K562 (cell line): ENCODE measurements at regions not wholly inside any gene's neighbourhood (a gene's known extent, or its start where the extent isn't known, plus 50 kb on each side); places are given as distances from the start of the nearest gene placed in this dataset.

Experiments used
- CTBP1 ChIP-seq: fragments of 450-650 bp; IDR thresholded peaks from 2 replicates; pipeline ENCODE4 v1.6.1; 2016; ENCODE audit warnings: borderline replicate concordance
- FOXJ2 ChIP-seq: fragments of 200-800 bp; sonication (Bioruptor generic); IDR thresholded peaks from 2 replicates; pipeline ENCODE4 v1.6.1; 2016; ENCODE audit warnings: missing genetic modification characterization, missing compliant biosample characterization
- GATAD2A ChIP-seq: fragments of 450-650 bp; IDR thresholded peaks from 2 replicates; pipeline ENCODE4 v1.6.1; 2017
- IRF2 ChIP-seq: sonication (generic); formaldehyde crosslinking; IDR thresholded peaks from 2 replicates; pipeline ENCODE4 v1.8.1; 2022; ENCODE audit warnings: mild to moderate bottlenecking, missing genetic modification reagents
- MAZ ChIP-seq, 2 experiments: fragments of 450-650 bp in 1 of 2; sonication (generic) in 1 of 2; formaldehyde crosslinking; IDR thresholded peaks in 1 of 2; conservative IDR thresholded peaks in 1 of 2; 2 replicates each; pipeline versions ENCODE4 v1.4.0 to v1.5.0; 2020; ENCODE audit warnings: mild to moderate bottlenecking in 1 of 2, missing genetic modification reagents in 1 of 2
- RNF2 ChIP-seq: sonication (generic); IDR thresholded peaks from 2 replicates; pipeline ENCODE4 v1.6.1; 2016
- SREBF1 ChIP-seq: fragments of 150-350 bp; IDR thresholded peaks from 2 replicates; pipeline ENCODE4 v1.6.1; 2014; ENCODE audit warnings: antibody characterized with exemption, low read depth, low read length, borderline replicate concordance
- SRSF1 ChIP-seq: fragments of 200-400 bp; formaldehyde crosslinking; IDR thresholded peaks from 2 replicates; pipeline ENCODE4 v1.6.1; 2017; ENCODE audit warnings: mild to moderate bottlenecking, low read depth, low read length, moderate library complexity
- THRB ChIP-seq: fragments of 450-650 bp; formaldehyde crosslinking; conservative IDR thresholded peaks from 2 replicates; pipeline ENCODE4 v1.4.0; 2022; ENCODE audit warnings: mild to moderate bottlenecking, missing genetic modification characterization
- ZKSCAN3 ChIP-seq: fragments of 250-450 bp; sonication (Bioruptor Pico); IDR thresholded peaks from 2 replicates; pipeline ENCODE4 v1.4.0; 2020
- ZNF354B ChIP-seq: fragments of 250-450 bp; sonication (Bioruptor Pico); IDR thresholded peaks from 2 replicates; pipeline ENCODE4 v1.4.0; 2020
- ZNF764 ChIP-seq: fragments of 250-450 bp; sonication (Bioruptor Pico); IDR thresholded peaks from 2 replicates; pipeline ENCODE4 v1.4.0; 2020; ENCODE audit warnings: low read depth, mild to moderate bottlenecking, moderate library complexity
- TF ChIP-seq, protein P1 (sequence below), 2 experiments: fragments of 450-650 bp in 1 of 2; sonication (generic) in 1 of 2; formaldehyde crosslinking in 1 of 2; IDR thresholded peaks; 2 replicates each; pipeline versions ENCODE4 v1.7.1 to v1.9.0; 2016 to 2022; ENCODE audit warnings: inconsistent platforms in 1 of 2, mild to moderate bottlenecking in 1 of 2, missing genetic modification reagents in 1 of 2
- TF ChIP-seq, protein P2 (sequence below), 2 experiments: IDR thresholded peaks in 1 of 2; conservative IDR thresholded peaks in 1 of 2; 2 replicates each; pipeline ENCODE4 v1.6.1; 2016; ENCODE audit warnings: low read depth in 2 of 2, mild to moderate bottlenecking in 1 of 2, missing compliant biosample characterization in 1 of 2, missing genetic modification characterization in 1 of 2, moderate library complexity in 1 of 2

- TF ChIP-seq GATAD2A (no peak), ZKSCAN3 (CRISPR knock-in tag) (no peak), SREBF1 (no peak), THRB (CRISPR knock-in tag) (no peak), ZNF764 (CRISPR knock-in tag) (no peak), IRF2 (no peak), RNF2 (no peak), MAZ (CRISPR knock-in tag; conservative IDR thresholded peaks at IDR 0.05 in 1 of 2, IDR thresholded peaks at IDR 0.05 in 1 of 2) (peak in 1 of 2 experiments; percentile 56; a peak in 1 of 4 replicates), CTBP1 (peak; percentile 33; the same call in 1 of the 2 replicates), ZNF354B (CRISPR knock-in tag) (no peak), SRSF1 (no peak), FOXJ2 (tag) (no peak)
- TF ChIP-seq, protein P1, sequence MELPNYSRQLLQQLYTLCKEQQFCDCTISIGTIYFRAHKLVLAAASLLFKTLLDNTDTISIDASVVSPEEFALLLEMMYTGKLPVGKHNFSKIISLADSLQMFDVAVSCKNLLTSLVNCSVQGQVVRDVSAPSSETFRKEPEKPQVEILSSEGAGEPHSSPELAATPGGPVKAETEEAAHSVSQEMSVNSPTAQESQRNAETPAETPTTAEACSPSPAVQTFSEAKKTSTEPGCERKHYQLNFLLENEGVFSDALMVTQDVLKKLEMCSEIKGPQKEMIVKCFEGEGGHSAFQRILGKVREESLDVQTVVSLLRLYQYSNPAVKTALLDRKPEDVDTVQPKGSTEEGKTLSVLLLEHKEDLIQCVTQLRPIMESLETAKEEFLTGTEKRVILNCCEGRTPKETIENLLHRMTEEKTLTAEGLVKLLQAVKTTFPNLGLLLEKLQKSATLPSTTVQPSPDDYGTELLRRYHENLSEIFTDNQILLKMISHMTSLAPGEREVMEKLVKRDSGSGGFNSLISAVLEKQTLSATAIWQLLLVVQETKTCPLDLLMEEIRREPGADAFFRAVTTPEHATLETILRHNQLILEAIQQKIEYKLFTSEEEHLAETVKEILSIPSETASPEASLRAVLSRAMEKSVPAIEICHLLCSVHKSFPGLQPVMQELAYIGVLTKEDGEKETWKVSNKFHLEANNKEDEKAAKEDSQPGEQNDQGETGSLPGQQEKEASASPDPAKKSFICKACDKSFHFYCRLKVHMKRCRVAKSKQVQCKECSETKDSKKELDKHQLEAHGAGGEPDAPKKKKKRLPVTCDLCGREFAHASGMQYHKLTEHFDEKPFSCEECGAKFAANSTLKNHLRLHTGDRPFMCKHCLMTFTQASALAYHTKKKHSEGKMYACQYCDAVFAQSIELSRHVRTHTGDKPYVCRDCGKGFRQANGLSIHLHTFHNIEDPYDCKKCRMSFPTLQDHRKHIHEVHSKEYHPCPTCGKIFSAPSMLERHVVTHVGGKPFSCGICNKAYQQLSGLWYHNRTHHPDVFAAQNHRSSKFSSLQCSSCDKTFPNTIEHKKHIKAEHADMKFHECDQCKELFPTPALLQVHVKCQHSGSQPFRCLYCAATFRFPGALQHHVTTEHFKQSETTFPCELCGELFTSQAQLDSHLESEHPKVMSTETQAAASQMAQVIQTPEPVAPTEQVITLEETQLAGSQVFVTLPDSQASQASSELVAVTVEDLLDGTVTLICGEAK (IDR thresholded peaks at IDR 0.05): no peak
- TF ChIP-seq, protein P1 (CRISPR knock-in tag; IDR thresholded peaks at IDR 0.05): no peak
- TF ChIP-seq, protein P2, sequence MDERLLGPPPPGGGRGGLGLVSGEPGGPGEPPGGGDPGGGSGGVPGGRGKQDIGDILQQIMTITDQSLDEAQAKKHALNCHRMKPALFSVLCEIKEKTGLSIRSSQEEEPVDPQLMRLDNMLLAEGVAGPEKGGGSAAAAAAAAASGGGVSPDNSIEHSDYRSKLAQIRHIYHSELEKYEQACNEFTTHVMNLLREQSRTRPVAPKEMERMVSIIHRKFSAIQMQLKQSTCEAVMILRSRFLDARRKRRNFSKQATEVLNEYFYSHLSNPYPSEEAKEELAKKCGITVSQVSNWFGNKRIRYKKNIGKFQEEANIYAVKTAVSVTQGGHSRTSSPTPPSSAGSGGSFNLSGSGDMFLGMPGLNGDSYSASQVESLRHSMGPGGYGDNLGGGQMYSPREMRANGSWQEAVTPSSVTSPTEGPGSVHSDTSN (CRISPR knock-in tag; IDR thresholded peaks at IDR 0.05; ENCODE audit: low read depth): no peak
- TF ChIP-seq, protein P2 (tag; conservative IDR thresholded peaks at IDR 0.05; ENCODE audit: low read depth): no peak
Measured at GRCh38 chr15:77907824-77908751, 169.4 kb downstream of the TBC1D2B start (continued).
